Gastroesophageal sphincter (tissue), 2 donors: ENCODE measurements at regions not wholly inside any gene's neighbourhood (a gene's known extent, or its start where the extent isn't known, plus 50 kb on each side); places are given as distances from the start of the nearest gene placed in this dataset.

Experiments used
- EP300 ChIP-seq: sonication (generic); formaldehyde crosslinking; IDR thresholded peaks from one replicate; pipeline ENCODE4 v1.6.1; 2017; ENCODE audit warnings: antibody characterized with exemption, mild to moderate bottlenecking
- POLR2AphosphoS5 ChIP-seq: sonication (generic); formaldehyde crosslinking; IDR thresholded peaks from one replicate; pipeline ENCODE4 v1.6.1; 2017; ENCODE audit warnings: antibody characterized with exemption

DNA sequence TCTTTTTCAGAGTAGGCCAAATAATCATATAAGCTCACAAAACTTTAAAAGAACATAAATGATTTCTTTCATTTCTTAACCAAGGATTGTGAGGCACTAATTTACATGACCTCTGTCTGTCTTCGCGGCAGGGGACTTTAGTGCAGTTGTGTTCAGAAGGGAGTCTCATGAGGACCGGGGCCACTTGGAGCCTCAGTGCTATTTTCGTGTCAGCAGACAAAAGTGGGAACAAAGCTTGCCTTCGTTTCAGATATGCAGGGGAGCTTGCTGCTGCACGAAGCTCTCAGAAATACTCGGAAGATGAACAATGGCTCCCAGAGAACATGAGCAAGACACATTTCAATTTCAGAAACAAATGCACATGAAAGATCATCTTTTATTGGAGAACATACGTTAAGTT, 497.0 kb downstream of the CDH26 start:
- TF ChIP-seq POLR2AphosphoS5: no peak
- no peak for TF ChIP-seq EP300
